ENCODE measurements at regions not wholly inside any gene's neighbourhood (a gene's known extent, or its start where the extent isn't known, plus 50 kb on each side); places are given as distances from the start of the nearest gene placed in this dataset.

GRCh38 chr3:87615506-87615905 is 339.1 kb upstream of the POU1F1 start:
- intact Hi-C loops (cut with micrococcal nuclease; ENCODE audit: unreplicated experiment) = no loop called here
- BruUV-seq (replicated peaks) = no TSS peak
- no peak for DNase-seq (ENCODE audit: low spot score)
- no peak for TF ChIP-seq EZH2 (IDR thresholded peaks at IDR 0.05; ENCODE audit: borderline replicate concordance, low read depth, low read length, poor library complexity, severe bottlenecking)
- TF ChIP-seq, protein P1, sequence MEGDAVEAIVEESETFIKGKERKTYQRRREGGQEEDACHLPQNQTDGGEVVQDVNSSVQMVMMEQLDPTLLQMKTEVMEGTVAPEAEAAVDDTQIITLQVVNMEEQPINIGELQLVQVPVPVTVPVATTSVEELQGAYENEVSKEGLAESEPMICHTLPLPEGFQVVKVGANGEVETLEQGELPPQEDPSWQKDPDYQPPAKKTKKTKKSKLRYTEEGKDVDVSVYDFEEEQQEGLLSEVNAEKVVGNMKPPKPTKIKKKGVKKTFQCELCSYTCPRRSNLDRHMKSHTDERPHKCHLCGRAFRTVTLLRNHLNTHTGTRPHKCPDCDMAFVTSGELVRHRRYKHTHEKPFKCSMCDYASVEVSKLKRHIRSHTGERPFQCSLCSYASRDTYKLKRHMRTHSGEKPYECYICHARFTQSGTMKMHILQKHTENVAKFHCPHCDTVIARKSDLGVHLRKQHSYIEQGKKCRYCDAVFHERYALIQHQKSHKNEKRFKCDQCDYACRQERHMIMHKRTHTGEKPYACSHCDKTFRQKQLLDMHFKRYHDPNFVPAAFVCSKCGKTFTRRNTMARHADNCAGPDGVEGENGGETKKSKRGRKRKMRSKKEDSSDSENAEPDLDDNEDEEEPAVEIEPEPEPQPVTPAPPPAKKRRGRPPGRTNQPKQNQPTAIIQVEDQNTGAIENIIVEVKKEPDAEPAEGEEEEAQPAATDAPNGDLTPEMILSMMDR (conservative IDR thresholded peaks at IDR 0.05; ENCODE audit: low read depth, low read length) = no peak
- ChIA-PET POLR2A (ENCODE audit: low non-redundant PET) (no interaction called here), CTCF (no interaction called here)
- Histone ChIP-seq H3K9me3 (ENCODE audit: low read depth, low read length, poor library complexity, severe bottlenecking) (peaks cover 24% of the 10 kb centered on the region), H3K27ac (ENCODE audit: low read depth, low read length, poor library complexity, severe bottlenecking) (no peak overlapping the region), H3K27me3 (replicated peaks; ENCODE audit: insufficient read depth, low read depth, low read length, poor library complexity) (no peaks in the 10 kb centered on the region), H3K4me3 (ENCODE audit: low read depth, low read length, poor library complexity, severe bottlenecking) (no peak overlapping the region), H3K4me1 (ENCODE audit: insufficient read depth, low read length, poor library complexity, severe bottlenecking) (no peaks in the 10 kb centered on the region), H3K36me3 (ENCODE audit: insufficient read depth, low read length, poor library complexity, severe bottlenecking) (no peaks in the 10 kb centered on the region)

DNA sequence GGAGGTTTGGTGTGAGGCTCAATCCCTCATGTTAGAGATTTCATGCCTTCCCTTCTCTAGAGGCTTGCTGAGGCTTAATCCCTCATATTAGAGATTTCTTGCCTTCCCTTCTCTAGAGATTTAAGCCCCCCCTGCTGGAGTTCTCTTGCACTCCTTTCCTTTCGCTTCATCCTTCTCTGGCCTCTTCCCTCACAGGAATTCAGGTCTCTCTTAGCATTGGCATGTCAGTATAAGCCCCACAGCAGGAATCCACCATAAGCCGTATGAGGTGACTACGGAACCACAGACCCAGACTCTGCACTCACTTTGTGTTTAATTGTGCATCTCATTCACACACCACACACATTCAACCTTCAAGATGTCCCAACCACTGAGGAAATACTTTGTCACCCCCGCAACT is 338.6 kb upstream of the POU1F1 start:
- Histone ChIP-seq H3K9me3 (ENCODE audit: low read depth, low read length, poor library complexity, severe bottlenecking) (peaks cover 24% of the 10 kb centered on the region), H3K36me3 (ENCODE audit: insufficient read depth, low read length, poor library complexity, severe bottlenecking) (no peaks in the 10 kb centered on the region), H3K27ac (ENCODE audit: low read depth, low read length, poor library complexity, severe bottlenecking) (no peak overlapping the region), H3K4me1 (ENCODE audit: insufficient read depth, low read length, poor library complexity, severe bottlenecking) (no peaks in the 10 kb centered on the region), H3K27me3 (replicated peaks; ENCODE audit: insufficient read depth, low read depth, low read length, poor library complexity) (no peaks in the 10 kb centered on the region), H3K4me3 (ENCODE audit: low read depth, low read length, poor library complexity, severe bottlenecking) (no peak overlapping the region)
- no peak for TF ChIP-seq EZH2 (IDR thresholded peaks at IDR 0.05; ENCODE audit: borderline replicate concordance, low read depth, low read length, poor library complexity, severe bottlenecking)
- TF ChIP-seq, protein P1 (conservative IDR thresholded peaks at IDR 0.05; ENCODE audit: low read depth, low read length) = no peak
- BruUV-seq (replicated peaks) = no TSS peak
- no peak for DNase-seq (ENCODE audit: low spot score)
- ChIA-PET POLR2A (ENCODE audit: low non-redundant PET) (no interaction called here), CTCF (no interaction called here)
- intact Hi-C loops (cut with micrococcal nuclease; ENCODE audit: unreplicated experiment) = no loop called here

GRCh38 chr3:87607234-87607633 is 330.9 kb upstream of the POU1F1 start:
- POLR2A ChIA-PET (ENCODE audit: low non-redundant PET) = no interaction called here
- Histone ChIP-seq H3K27ac (ENCODE audit: low read depth, low read length, poor library complexity, severe bottlenecking) (no peak overlapping the region), H3K9me3 (ENCODE audit: low read depth, low read length, poor library complexity, severe bottlenecking) (peaks cover 17% of the 10 kb centered on the region), H3K4me1 (ENCODE audit: insufficient read depth, low read length, poor library complexity, severe bottlenecking) (no peaks in the 10 kb centered on the region), H3K27me3 (replicated peaks; ENCODE audit: insufficient read depth, low read depth, low read length, poor library complexity) (no peaks in the 10 kb centered on the region), H3K4me3 (ENCODE audit: low read depth, low read length, poor library complexity, severe bottlenecking) (no peak overlapping the region), H3K36me3 (ENCODE audit: insufficient read depth, low read length, poor library complexity, severe bottlenecking) (no peaks in the 10 kb centered on the region)
- intact Hi-C loops (cut with micrococcal nuclease; ENCODE audit: unreplicated experiment) = no loop called here
- no peak for DNase-seq (ENCODE audit: low spot score)
- no TSS peak for BruUV-seq (replicated peaks)
- CTCF ChIA-PET = no interaction called here
- TF ChIP-seq EZH2 (IDR thresholded peaks at IDR 0.05; ENCODE audit: borderline replicate concordance, low read depth, low read length, poor library complexity, severe bottlenecking) = no peak
- TF ChIP-seq, protein P1 (conservative IDR thresholded peaks at IDR 0.05; ENCODE audit: low read depth, low read length) = no peak
